K562 (cell line): ENCODE measurements at regions not wholly inside any gene's neighbourhood (a gene's known extent, or its start where the extent isn't known, plus 50 kb on each side); places are given as distances from the start of the nearest gene placed in this dataset.
"Not testable (repeated sequence)": the region's sequence is repeated elsewhere in the genome, so short reads cannot be mapped to it uniquely, and the experiment has no call there.

Source experiments
- ATAC-seq: fragments of 200-7000 bp; cut with Tn5 transposase; 3 replicates; pipeline ENCODE4 v1.9.1; 2020; ENCODE audit warnings: moderate library complexity
- BruUV-seq: library from RNA; stranded (reverse); fragments of 400-500 nt; replicated peaks from 2 replicates; lab custom pipeline; 2021; lab: Mats Ljungman, UMichigan
- CTCF ChIA-PET: fragments of 300-600 bp; formaldehyde crosslinking; extraction: SDS; loops from one replicate; lab custom pipeline; 2021; ENCODE audit warnings: low intra/inter-chr PET ratio; lab: Yijun Ruan, JAX
- POLR2A ChIA-PET: fragments of 300-600, 350-650 bp; sonication (Branson Sonifier 250); formaldehyde crosslinking; extraction: SDS; loops from one replicate; lab custom pipeline; 2021; ENCODE audit warnings: antibody characterized with exemption, inconsistent platforms; lab: Yijun Ruan, JAX
- DNase-seq, 4 experiments: peaks; one replicate each; pipeline versions ENCODE4 v3.0.0 to v3.0.0-alpha.2; 2011 to 2018; ENCODE audit warnings: low spot score in 3 of 4, mixed read lengths in 3 of 4; ENCODE audit errors: extremely low read depth in 1 of 4
- FAIRE-seq: peaks from 2 replicates; lab custom pipeline; 2011; peaks lifted over from hg19 to GRCh38; lab: Jason Lieb, UNC
- H2AFZ ChIP-seq: 2 replicates; pipeline ENCODE4 v1.6.0; 2011; ENCODE audit warnings: low read depth, low read length, control low read depth, inconsistent platforms
- H3K27ac ChIP-seq: fragments of 200-600 bp; 3 replicates; pipeline ENCODE4 v1.8.0; 2011; ENCODE audit warnings: low read depth, mild to moderate bottlenecking, control low read depth, inconsistent platforms, low read length, moderate library complexity, mixed read lengths; ENCODE audit errors: extremely low read depth
- H3K27me3 ChIP-seq, 2 experiments: fragments of 300-600 bp in 1 of 2; 2 replicates in 1 of 2; 3 replicates in 1 of 2; pipeline versions ENCODE4 v1.6.0 to v1.8.0; 2011; ENCODE audit warnings: inconsistent platforms in 2 of 2, low read length in 2 of 2, mild to moderate bottlenecking in 1 of 2, mixed read lengths in 1 of 2, moderate library complexity in 1 of 2; ENCODE audit not compliant: control insufficient read depth in 2 of 2, insufficient read depth in 2 of 2
- H3K36me3 ChIP-seq: fragments of 300-600 bp; 3 replicates; pipeline ENCODE4 v1.8.0; 2011; ENCODE audit warnings: mild to moderate bottlenecking, low read length, inconsistent platforms; ENCODE audit not compliant: control insufficient read depth, insufficient read depth
- H3K4me1 ChIP-seq, 2 experiments: fragments of 200-600 bp in 1 of 2; replicated peaks in 1 of 2; 2 replicates in 1 of 2; 3 replicates in 1 of 2; pipeline versions ENCODE4 v1.5.1 to v1.8.0; 2011; ENCODE audit warnings: inconsistent platforms in 2 of 2, low read length in 2 of 2, mild to moderate bottlenecking in 1 of 2, mixed read lengths in 1 of 2, moderate library complexity in 1 of 2; ENCODE audit not compliant: control insufficient read depth in 2 of 2, insufficient read depth in 2 of 2
- H3K4me2 ChIP-seq: 2 replicates; pipeline ENCODE4 v1.6.1; 2011; ENCODE audit warnings: low read length, control low read depth, inconsistent platforms, mixed read lengths; ENCODE audit not compliant: insufficient read depth
- H3K4me3 ChIP-seq: fragments of 200-600 bp; sonication (generic), shearing (Covaris generic); 2 replicates; pipeline ENCODE4 v1.5.1; 2016; ENCODE audit warnings: control low read depth, inconsistent platforms
- H3K79me2 ChIP-seq: fragments of 200-600 bp; 3 replicates; pipeline ENCODE4 v1.8.0; 2011; ENCODE audit warnings: low read length, inconsistent platforms; ENCODE audit not compliant: control insufficient read depth, insufficient read depth
- H3K9ac ChIP-seq, 2 experiments: 2 replicates each; pipeline versions ENCODE4 v1.6.0 to v1.6.1; 2011; ENCODE audit warnings: low read depth in 2 of 2, low read length in 2 of 2, control low read depth in 1 of 2, inconsistent platforms in 1 of 2, mild to moderate bottlenecking in 1 of 2, mixed read lengths in 1 of 2; ENCODE audit not compliant: insufficient read depth in 1 of 2
- H3K9me1 ChIP-seq: one replicate; pipeline ENCODE4 v1.6.0; 2011; ENCODE audit warnings: inconsistent platforms, mild to moderate bottlenecking, low read length, moderate library complexity; ENCODE audit not compliant: control insufficient read depth, insufficient read depth
- H3K9me3 ChIP-seq: replicated peaks from 2 replicates; pipeline ENCODE4 v1.5.1; 2011; ENCODE audit warnings: low read depth, low read length, inconsistent platforms; ENCODE audit not compliant: control insufficient read depth, insufficient read depth
- H4K20me1 ChIP-seq: replicated peaks from 2 replicates; pipeline ENCODE4 v1.6.1; 2011; ENCODE audit warnings: low read length, inconsistent platforms, mixed read lengths; ENCODE audit not compliant: control insufficient read depth, insufficient read depth
- WGBS: fragments of 100-300 bp; shearing (Covaris generic); methylation state at CpG from one replicate; pipeline ENCODE4 v1.1.6; 2016; ENCODE audit warnings: low coverage, mixed read lengths; ENCODE audit not compliant: insufficient coverage; ENCODE audit errors: missing lambda C conversion rate; 5-methylcytosine and 5-hydroxymethylcytosine counted together
- in situ Hi-C: fragments of 300-500 bp; cut with MboI; formaldehyde crosslinking; loops from 4 replicates; pipeline ENCODE4 v1.15.0; 2018; ENCODE audit warnings: inconsistent platforms, mixed read lengths
- intact Hi-C: fragments of 100-400 bp; cut with micrococcal nuclease; formaldehyde crosslinking; loops from 2 replicates; pipeline ENCODE4 v1.14.2; 2022
- TF ChIP-seq, protein P1 (sequence below): fragments of 250-450 bp; sonication (Bioruptor Pico); IDR thresholded peaks from 2 replicates; pipeline ENCODE4 v1.5.0; 2022; ENCODE audit warnings: mild to moderate bottlenecking

GRCh38 chr2:104977958-104978357, 59.9 kb upstream of the MRPS9 start:
- Histone ChIP-seq H3K9me1 (no peaks in the 10 kb centered on the region), H3K4me3 (no peak overlapping the region), H3K9ac (no peak overlapping the region), H4K20me1 (no peaks in the 10 kb centered on the region), H3K9me3 (no peaks in the 10 kb centered on the region), H3K4me1 (no peaks in the 10 kb centered on the region), H3K36me3 (no peaks in the 10 kb centered on the region), H3K27ac (no peak overlapping the region), H3K27me3 (peaks cover 0 to 12% of the 10 kb centered on the region in 2 experiments; a peak in 3 of 5 replicates), H2AFZ (no peak overlapping the region), H3K4me2 (no peak overlapping the region), H3K79me2 (no peaks in the 10 kb centered on the region)
- 0% methylated on average over 1 of the region's 1 CpG for WGBS
- BruUV-seq: no TSS peak
- in situ Hi-C loops (no loop called here), intact Hi-C loops (no loop called here)
- ChIA-PET CTCF (no interaction called here), POLR2A (no interaction called here)
- DNase-seq (no peak), ATAC-seq (no peak), FAIRE-seq (no peak)
- TF ChIP-seq, protein P1, sequence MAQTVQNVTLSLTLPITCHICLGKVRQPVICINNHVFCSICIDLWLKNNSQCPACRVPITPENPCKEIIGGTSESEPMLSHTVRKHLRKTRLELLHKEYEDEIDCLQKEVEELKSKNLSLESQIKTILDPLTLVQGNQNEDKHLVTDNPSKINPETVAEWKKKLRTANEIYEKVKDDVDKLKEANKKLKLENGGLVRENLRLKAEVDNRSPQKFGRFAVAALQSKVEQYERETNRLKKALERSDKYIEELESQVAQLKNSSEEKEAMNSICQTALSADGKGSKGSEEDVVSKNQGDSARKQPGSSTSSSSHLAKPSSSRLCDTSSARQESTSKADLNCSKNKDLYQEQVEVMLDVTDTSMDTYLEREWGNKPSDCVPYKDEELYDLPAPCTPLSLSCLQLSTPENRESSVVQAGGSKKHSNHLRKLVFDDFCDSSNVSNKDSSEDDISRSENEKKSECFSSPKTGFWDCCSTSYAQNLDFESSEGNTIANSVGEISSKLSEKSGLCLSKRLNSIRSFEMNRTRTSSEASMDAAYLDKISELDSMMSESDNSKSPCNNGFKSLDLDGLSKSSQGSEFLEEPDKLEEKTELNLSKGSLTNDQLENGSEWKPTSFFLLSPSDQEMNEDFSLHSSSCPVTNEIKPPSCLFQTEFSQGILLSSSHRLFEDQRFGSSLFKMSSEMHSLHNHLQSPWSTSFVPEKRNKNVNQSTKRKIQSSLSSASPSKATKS: no peak

- POLR2A ChIA-PET: interaction anchor here (0.8 kb wide), 1 partner anchor 13 kb away, joined by 3 read pairs; no protein-coding TSS in a partner anchor
- H3K9me3 ChIP-seq, H3K4me2 ChIP-seq, H3K9me1 ChIP-seq, BruUV-seq, ATAC-seq, H3K4me1 ChIP-seq, H3K36me3 ChIP-seq, H3K4me3 ChIP-seq, H2AFZ ChIP-seq, in situ Hi-C loops, H3K27ac ChIP-seq, H3K9ac ChIP-seq, DNase-seq, CTCF ChIA-PET, FAIRE-seq, H3K79me2 ChIP-seq, intact Hi-C loops, H3K27me3 ChIP-seq, H4K20me1 ChIP-seq: not testable (repeated sequence)
- 0% methylated on average over 6 of the region's 6 CpGs for WGBS
Measured at GRCh38 chr2:104979786-104980185, 58.1 kb upstream of the MRPS9 start.
